Mesothelial cell of epicardium (in vitro differentiated cells): ENCODE measurements at regions not wholly inside any gene's neighbourhood (a gene's known extent, or its start where the extent isn't known, plus 50 kb on each side); places are given as distances from the start of the nearest gene placed in this dataset.
A peak's percentile ranks its signal among the peaks of the same experiment; 100 is the strongest.

Experiments
- DNase-seq, 2 experiments: peaks; one replicate each; pipeline ENCODE4 v3.0.0; 2021; ENCODE audit warnings: low spot score in 2 of 2; ENCODE audit not compliant: unreplicated experiment in 2 of 2
- H3K27ac Mint-ChIP-seq: 2 replicates; pipeline ENCODE4 v1.8.0; 2021; ENCODE audit warnings: mixed read lengths
- H3K27me3 Mint-ChIP-seq: 2 replicates; pipeline ENCODE4 v1.8.0; 2021; ENCODE audit warnings: low read depth, mixed read lengths
- H3K36me3 Mint-ChIP-seq: 2 replicates; pipeline ENCODE4 v1.8.0; 2021; ENCODE audit warnings: mixed read lengths
- H3K4me1 Mint-ChIP-seq: 2 replicates; pipeline ENCODE4 v1.8.0; 2021; ENCODE audit warnings: mixed read lengths
- H3K4me3 Mint-ChIP-seq: 2 replicates; pipeline ENCODE4 v1.8.0; 2021; ENCODE audit warnings: mild to moderate bottlenecking, moderate library complexity, mixed read lengths
- H3K9me3 Mint-ChIP-seq: 2 replicates; pipeline ENCODE4 v1.8.0; 2021; ENCODE audit warnings: mixed read lengths
- CTCF ChIP-seq: fragments of 200-600 bp; sonication (generic); IDR thresholded peaks from one replicate; pipeline ENCODE4 v1.5.0; 2021; ENCODE audit warnings: antibody characterized with exemption; ENCODE audit not compliant: unreplicated experiment

GRCh38 chr6:138026342-138026741 lies 80.9 kb downstream of the PERP start:
- no peaks in the 10 kb centered on the region for H3K27me3 Mint-ChIP-seq
- no peak overlapping the region for H3K4me3 Mint-ChIP-seq
- no peak for TF ChIP-seq CTCF
- H3K36me3 Mint-ChIP-seq, result no peaks in the 10 kb centered on the region
- no peak overlapping the region for H3K27ac Mint-ChIP-seq
- H3K9me3 Mint-ChIP-seq, result peaks cover 12% of the 10 kb centered on the region
- peaks cover 11% of the 10 kb centered on the region for H3K4me1 Mint-ChIP-seq
- DNase-seq, result no peak

- Mint-ChIP-seq H3K36me3 (no peaks in the 10 kb centered on the region), H3K9me3 (peaks cover 12% of the 10 kb centered on the region), H3K27ac (no peak overlapping the region), H3K27me3 (no peaks in the 10 kb centered on the region), H3K4me3 (no peak overlapping the region), H3K4me1 (peaks cover 11% of the 10 kb centered on the region)
- no peak for DNase-seq
- TF ChIP-seq CTCF, result no peak
Observed at GRCh38 chr6:138028893-138029292, 78.3 kb downstream of the PERP start.

GRCh38 chr6:138030872-138031271 lies 76.3 kb downstream of the PERP start:
- DNase-seq, result no peak
- Mint-ChIP-seq H3K4me1 (peaks cover 11% of the 10 kb centered on the region), H3K4me3 (no peak overlapping the region), H3K27ac (peak overlapping the region; percentile 21), H3K9me3 (peaks cover 12% of the 10 kb centered on the region), H3K27me3 (no peaks in the 10 kb centered on the region), H3K36me3 (no peaks in the 10 kb centered on the region)
- no peak for TF ChIP-seq CTCF

GRCh38 chr6:138031417-138031816 lies 75.8 kb downstream of the PERP start:
- H3K27me3 Mint-ChIP-seq, result no peaks in the 10 kb centered on the region
- TF ChIP-seq CTCF, result no peak
- DNase-seq, result no peak
- no peaks in the 10 kb centered on the region for H3K36me3 Mint-ChIP-seq
- H3K27ac Mint-ChIP-seq, result no peak overlapping the region
- peaks cover 8% of the 10 kb centered on the region for H3K4me1 Mint-ChIP-seq
- no peak overlapping the region for H3K4me3 Mint-ChIP-seq
- peaks cover 12% of the 10 kb centered on the region for H3K9me3 Mint-ChIP-seq

- H3K9me3 Mint-ChIP-seq, result peaks cover 8% of the 10 kb centered on the region
- peaks cover 4% of the 10 kb centered on the region for H3K4me1 Mint-ChIP-seq
- DNase-seq, result no peak
- H3K4me3 Mint-ChIP-seq, result no peak overlapping the region
- no peaks in the 10 kb centered on the region for H3K36me3 Mint-ChIP-seq
- H3K27ac Mint-ChIP-seq, result no peak overlapping the region
- H3K27me3 Mint-ChIP-seq, result no peaks in the 10 kb centered on the region
- TF ChIP-seq CTCF, result no peak
Observed at GRCh38 chr6:138031850-138032249, 75.4 kb downstream of the PERP start.

- Mint-ChIP-seq H3K4me3 (no peak overlapping the region), H3K36me3 (no peaks in the 10 kb centered on the region), H3K4me1 (peaks cover 3% of the 10 kb centered on the region), H3K27me3 (no peaks in the 10 kb centered on the region), H3K27ac (no peak overlapping the region), H3K9me3 (peaks cover 3% of the 10 kb centered on the region)
- TF ChIP-seq CTCF, result no peak
- DNase-seq, result no peak
Observed at GRCh38 chr6:138032571-138032970, 74.6 kb downstream of the PERP start.
